DMS153 (cell line): ENCODE measurements at regions not wholly inside any gene's neighbourhood (a gene's known extent, or its start where the extent isn't known, plus 50 kb on each side); places are given as distances from the start of the nearest gene placed in this dataset.
A peak's percentile ranks its signal among the peaks of the same experiment; 100 is the strongest.
"Not testable (repeated sequence)": the region's sequence is repeated elsewhere in the genome, so short reads cannot be mapped to it uniquely, and the experiment has no call there.

Experiments used
- DNase-seq: peaks from one replicate; lab custom pipeline; 2025; lab: John Stamatoyannopoulos, UW

- DNase-seq: no peak
Measured at GRCh38 chr10:7108141-7108540, 302.7 kb downstream of the SFMBT2 start.

GRCh38 chr10:7107285-7107684 lies 303.5 kb downstream of the SFMBT2 start:
- no peak for DNase-seq

- DNase-seq: not testable (repeated sequence)
Measured at GRCh38 chr10:7104379-7104778, 306.5 kb downstream of the SFMBT2 start.

GRCh38 chr10:7102557-7103349 lies 308.1 kb downstream of the SFMBT2 start:
- no peak for DNase-seq

GRCh38 chr10:7102084-7102483 lies 308.8 kb downstream of the SFMBT2 start:
- no peak for DNase-seq

- DNase-seq: no peak
Measured at GRCh38 chr10:7101451-7101850, 309.4 kb downstream of the SFMBT2 start.

GRCh38 chr10:7100032-7100702 lies 310.7 kb downstream of the SFMBT2 start:
- no peak for DNase-seq

- DNase-seq: no peak
Measured at GRCh38 chr10:7098160-7098762, 312.6 kb downstream of the SFMBT2 start.

- no peak for DNase-seq
Measured at GRCh38 chr10:7094781-7095180, 316.1 kb downstream of the SFMBT2 start.

GRCh38 chr10:7093368-7093767 lies 317.5 kb downstream of the SFMBT2 start:
- DNase-seq: no peak

- no peak for DNase-seq
Measured at GRCh38 chr10:7092603-7093002, 318.2 kb downstream of the SFMBT2 start.

GRCh38 chr10:7090529-7090928 lies 320.3 kb downstream of the SFMBT2 start:
- DNase-seq: no peak

- DNase-seq: no peak
Measured at GRCh38 chr10:7085913-7086589, 324.8 kb downstream of the SFMBT2 start.

GRCh38 chr10:7085147-7085912 lies 325.5 kb downstream of the SFMBT2 start:
- DNase-seq: peak; percentile 18

- peak; percentile 18 for DNase-seq
Measured at GRCh38 chr10:7084280-7085005, 326.4 kb downstream of the SFMBT2 start.

- no peak for DNase-seq
Measured at GRCh38 chr10:7082967-7083366, 327.9 kb downstream of the SFMBT2 start.

- no peak for DNase-seq
Measured at GRCh38 chr10:7077880-7078279, 333.0 kb downstream of the SFMBT2 start.

- DNase-seq: no peak
Measured at GRCh38 chr10:7075851-7076250, 335.0 kb downstream of the SFMBT2 start.

GRCh38 chr10:7075110-7075509 lies 335.7 kb downstream of the SFMBT2 start:
- DNase-seq: no peak

- no peak for DNase-seq
Measured at GRCh38 chr10:7071421-7071820, 339.4 kb downstream of the SFMBT2 start.

GRCh38 chr10:7070950-7071349 lies 339.9 kb downstream of the SFMBT2 start:
- DNase-seq: no peak
